GM10266 (cell line): ENCODE measurements at regions not wholly inside any gene's neighbourhood (a gene's known extent, or its start where the extent isn't known, plus 50 kb on each side); places are given as distances from the start of the nearest gene placed in this dataset.

Source experiments
- DNase-seq: peaks from one replicate; pipeline ENCODE4 v3.0.0; 2012; ENCODE audit errors: extremely low spot score
- CTCF ChIP-seq: IDR thresholded peaks from 2 replicates; pipeline ENCODE4 v1.5.1; 2012; ENCODE audit warnings: mild to moderate bottlenecking, low read depth; ENCODE audit not compliant: control insufficient read depth, insufficient read depth; ENCODE audit errors: missing control alignments

GRCh38 chr21:34272321-34272720 is 91.5 kb upstream of the KCNE2 start:
- TF ChIP-seq CTCF = no peak
- DNase-seq = no peak

GRCh38 chr21:34274001-34274400 is 89.8 kb upstream of the KCNE2 start:
- no peak for DNase-seq
- no peak for TF ChIP-seq CTCF

- peak; percentile 32 for DNase-seq
- no peak for TF ChIP-seq CTCF
Observed at GRCh38 chr21:34276711-34277425, 86.9 kb upstream of the KCNE2 start.

- TF ChIP-seq CTCF = no peak
- DNase-seq = no peak
Observed at GRCh38 chr21:34278451-34278850, 85.4 kb upstream of the KCNE2 start.

GRCh38 chr21:34279285-34279684 is 84.5 kb upstream of the KCNE2 start:
- no peak for DNase-seq
- TF ChIP-seq CTCF = no peak

GRCh38 chr21:34279883-34280282 is 83.9 kb upstream of the KCNE2 start:
- DNase-seq = no peak
- TF ChIP-seq CTCF = no peak

- no peak for DNase-seq
- no peak for TF ChIP-seq CTCF
Observed at GRCh38 chr21:34280389-34280795, 83.4 kb upstream of the KCNE2 start.
